OCI-LY1 (cell line): ENCODE measurements at regions not wholly inside any gene's neighbourhood (a gene's known extent, or its start where the extent isn't known, plus 50 kb on each side); places are given as distances from the start of the nearest gene placed in this dataset.
"Not testable (repeated sequence)": the region's sequence is repeated elsewhere in the genome, so short reads cannot be mapped to it uniquely, and the experiment has no call there.

ENCODE experiments used
- H2AFZ ChIP-seq: fragments of 200-600 bp; sonication (generic), shearing (Covaris generic); 2 replicates; pipeline ENCODE4 v1.6.0; 2014; ENCODE audit warnings: antibody characterized with exemption, mild to moderate bottlenecking, low read length
- H3F3A ChIP-seq: fragments of 200-600 bp; sonication (generic), shearing (Covaris generic); 2 replicates; pipeline ENCODE4 v1.6.0; 2014; ENCODE audit warnings: mild to moderate bottlenecking, antibody characterized with exemption, low read length, moderate library complexity; ENCODE audit not compliant: insufficient read depth
- H3K27ac ChIP-seq: fragments of 200-600 bp; sonication (generic); 2 replicates; pipeline ENCODE4 v1.5.1; 2014; ENCODE audit warnings: low read length, mixed run types, mild to moderate bottlenecking, low read depth; ENCODE audit not compliant: poor library complexity, severe bottlenecking
- H3K27me3 ChIP-seq: fragments of 200-600 bp; sonication (generic); 2 replicates; pipeline ENCODE4 v1.6.0; 2014; ENCODE audit warnings: antibody characterized with exemption, mild to moderate bottlenecking, low read length, moderate library complexity; ENCODE audit not compliant: insufficient read depth
- H3K36me3 ChIP-seq: fragments of 200-600 bp; sonication (generic); 2 replicates; pipeline ENCODE4 v1.6.1; 2014; ENCODE audit warnings: mild to moderate bottlenecking, antibody characterized with exemption, low read length, moderate library complexity, mixed read lengths; ENCODE audit not compliant: insufficient read depth
- H3K4me1 ChIP-seq: fragments of 200-600 bp; sonication (generic); 2 replicates; pipeline ENCODE4 v1.5.1; 2014; ENCODE audit warnings: mild to moderate bottlenecking, low read length, moderate library complexity; ENCODE audit not compliant: insufficient read depth, severe bottlenecking
- H3K4me2 ChIP-seq: fragments of 200-600 bp; sonication (generic), shearing (Covaris generic); 2 replicates; pipeline ENCODE4 v1.6.1; 2014; ENCODE audit warnings: low read length
- H3K4me3 ChIP-seq: fragments of 200-600 bp; sonication (generic); 2 replicates; pipeline ENCODE4 v1.5.1; 2014; ENCODE audit warnings: low read length, low read depth, mild to moderate bottlenecking, mixed read lengths; ENCODE audit not compliant: poor library complexity, severe bottlenecking
- H3K79me2 ChIP-seq: fragments of 200-600 bp; shearing (Covaris generic); 2 replicates; pipeline ENCODE4 v1.6.1; 2016; ENCODE audit warnings: mixed run types, low read length, mixed read lengths; ENCODE audit not compliant: insufficient read depth
- H3K9ac ChIP-seq: fragments of 200-600 bp; sonication (generic), shearing (Covaris generic); 2 replicates; pipeline ENCODE4 v1.6.1; 2014; ENCODE audit warnings: mild to moderate bottlenecking, low read length, mixed read lengths
- H3K9me2 ChIP-seq: fragments of 200-600 bp; sonication (generic), shearing (Covaris generic); 2 replicates; pipeline ENCODE4 v1.6.1; 2014; ENCODE audit warnings: low read depth, mild to moderate bottlenecking, low read length, mixed read lengths
- H3K9me3 ChIP-seq: fragments of 200-600 bp; shearing (Covaris generic); 2 replicates; pipeline ENCODE4 v1.6.1; 2014; ENCODE audit warnings: low read length, mixed read lengths
- H4K20me1 ChIP-seq: fragments of 200-600 bp; sonication (generic), shearing (Covaris generic); 2 replicates; pipeline ENCODE4 v1.6.0; 2016; ENCODE audit warnings: mild to moderate bottlenecking, low read length; ENCODE audit not compliant: insufficient read depth
- EZH2 ChIP-seq: fragments of 200-600 bp; sonication (generic), shearing (Covaris generic); IDR thresholded peaks from 2 replicates; pipeline ENCODE4 v1.8.0; 2017; ENCODE audit warnings: borderline replicate concordance, mixed run types, mild to moderate bottlenecking, antibody characterized with exemption, low read length, moderate library complexity, mixed read lengths
- TF ChIP-seq, protein P1 (sequence below): fragments of 200-600 bp; sonication (generic), shearing (Covaris generic); IDR thresholded peaks from 2 replicates; pipeline ENCODE4 v1.5.1; 2017; ENCODE audit warnings: mild to moderate bottlenecking, antibody characterized with exemption, low read length, moderate library complexity, mixed read lengths

DNA sequence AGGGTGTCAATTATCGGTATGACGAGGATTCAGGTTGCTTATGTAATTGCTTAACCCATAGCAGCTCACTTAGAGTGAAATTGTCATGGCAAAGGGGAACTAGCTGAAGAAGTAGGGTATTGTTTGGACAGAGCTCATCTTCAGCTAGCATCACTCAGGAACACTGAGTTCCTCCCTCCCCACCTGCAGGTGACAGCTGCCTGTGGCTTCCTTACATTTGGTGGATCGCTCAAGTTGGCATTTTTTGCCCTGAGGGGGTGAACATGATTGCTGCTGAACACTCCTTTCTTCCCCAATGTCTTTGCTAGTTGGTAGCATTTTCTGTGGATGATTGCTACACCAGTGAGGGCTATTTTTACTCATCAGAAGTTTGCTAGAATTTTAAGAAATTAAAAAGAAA is 86.7 kb upstream of the THUMPD2 start:
- H3K36me3 ChIP-seq, result no peaks in the 10 kb centered on the region
- no peaks in the 10 kb centered on the region for H3F3A ChIP-seq
- no peak overlapping the region for H3K9ac ChIP-seq
- no peaks in the 10 kb centered on the region for H3K9me3 ChIP-seq
- no peak overlapping the region for H3K4me2 ChIP-seq
- H3K27me3 ChIP-seq, result no peaks in the 10 kb centered on the region
- H3K4me1 ChIP-seq, result no peaks in the 10 kb centered on the region
- TF ChIP-seq, protein P1, sequence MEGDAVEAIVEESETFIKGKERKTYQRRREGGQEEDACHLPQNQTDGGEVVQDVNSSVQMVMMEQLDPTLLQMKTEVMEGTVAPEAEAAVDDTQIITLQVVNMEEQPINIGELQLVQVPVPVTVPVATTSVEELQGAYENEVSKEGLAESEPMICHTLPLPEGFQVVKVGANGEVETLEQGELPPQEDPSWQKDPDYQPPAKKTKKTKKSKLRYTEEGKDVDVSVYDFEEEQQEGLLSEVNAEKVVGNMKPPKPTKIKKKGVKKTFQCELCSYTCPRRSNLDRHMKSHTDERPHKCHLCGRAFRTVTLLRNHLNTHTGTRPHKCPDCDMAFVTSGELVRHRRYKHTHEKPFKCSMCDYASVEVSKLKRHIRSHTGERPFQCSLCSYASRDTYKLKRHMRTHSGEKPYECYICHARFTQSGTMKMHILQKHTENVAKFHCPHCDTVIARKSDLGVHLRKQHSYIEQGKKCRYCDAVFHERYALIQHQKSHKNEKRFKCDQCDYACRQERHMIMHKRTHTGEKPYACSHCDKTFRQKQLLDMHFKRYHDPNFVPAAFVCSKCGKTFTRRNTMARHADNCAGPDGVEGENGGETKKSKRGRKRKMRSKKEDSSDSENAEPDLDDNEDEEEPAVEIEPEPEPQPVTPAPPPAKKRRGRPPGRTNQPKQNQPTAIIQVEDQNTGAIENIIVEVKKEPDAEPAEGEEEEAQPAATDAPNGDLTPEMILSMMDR, result no peak
- no peak for TF ChIP-seq EZH2
- no peak overlapping the region for H3K4me3 ChIP-seq
- no peak overlapping the region for H3K27ac ChIP-seq
- H3K9me2 ChIP-seq, result no peaks in the 10 kb centered on the region
- H4K20me1 ChIP-seq, result no peaks in the 10 kb centered on the region
- H2AFZ ChIP-seq, result no peak overlapping the region
- H3K79me2 ChIP-seq, result no peaks in the 10 kb centered on the region

DNA sequence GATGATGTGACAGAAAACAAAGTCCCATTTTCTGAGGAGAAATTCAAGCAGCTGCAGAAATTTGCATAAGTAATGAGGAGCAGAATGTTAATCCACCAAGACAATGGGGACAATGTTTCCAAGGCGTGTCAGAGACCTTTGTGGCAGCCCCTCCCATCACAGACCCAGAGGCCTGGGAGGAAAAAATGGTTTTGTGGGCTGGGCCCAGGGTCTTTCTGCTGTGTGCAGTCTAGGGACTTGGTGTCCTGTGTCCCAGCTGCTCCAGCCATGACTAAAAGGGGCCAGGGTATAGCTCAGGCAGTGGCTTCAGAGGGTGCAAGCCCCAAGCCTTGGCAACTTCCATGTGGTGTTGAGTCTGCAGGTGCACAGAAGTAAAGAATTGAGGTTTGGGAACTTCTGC is 84.6 kb upstream of the THUMPD2 start:
- not testable (repeated sequence) for H3K9me3 ChIP-seq, H3K9me2 ChIP-seq, H3K36me3 ChIP-seq, H3K27ac ChIP-seq, H4K20me1 ChIP-seq, H2AFZ ChIP-seq, H3K79me2 ChIP-seq, H3K4me1 ChIP-seq, H3K27me3 ChIP-seq, H3F3A ChIP-seq, H3K4me2 ChIP-seq, H3K9ac ChIP-seq, H3K4me3 ChIP-seq

DNA sequence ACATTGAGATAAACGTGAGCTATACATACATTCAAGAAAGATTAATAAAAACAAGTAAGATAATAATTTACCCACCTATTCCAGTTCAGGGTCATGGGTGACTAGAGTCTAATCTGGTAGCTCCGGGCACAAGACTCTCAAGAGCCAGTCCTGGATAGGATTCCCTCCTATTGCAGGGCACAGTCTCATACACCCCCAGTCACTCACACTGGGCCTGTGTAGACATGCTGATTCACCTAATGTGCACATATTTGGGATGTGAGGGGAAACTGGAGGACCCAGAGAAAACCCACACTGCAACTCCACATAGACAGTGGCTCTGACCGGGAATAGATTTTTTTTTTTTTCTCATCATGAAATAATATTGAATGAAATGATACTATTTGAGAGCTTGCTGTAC is 81.5 kb upstream of the THUMPD2 start:
- Histone ChIP-seq H3K9ac (no peak overlapping the region), H3K27ac (no peak overlapping the region), H3K27me3 (no peaks in the 10 kb centered on the region), H3K9me3 (no peaks in the 10 kb centered on the region), H3K9me2 (no peaks in the 10 kb centered on the region), H3K4me2 (no peak overlapping the region), H3K4me3 (no peak overlapping the region), H4K20me1 (no peaks in the 10 kb centered on the region), H3K4me1 (no peaks in the 10 kb centered on the region), H3F3A (no peaks in the 10 kb centered on the region), H3K36me3 (no peaks in the 10 kb centered on the region), H2AFZ (no peak overlapping the region), H3K79me2 (no peaks in the 10 kb centered on the region)
- TF ChIP-seq EZH2, result no peak
- TF ChIP-seq, protein P1, result no peak

DNA sequence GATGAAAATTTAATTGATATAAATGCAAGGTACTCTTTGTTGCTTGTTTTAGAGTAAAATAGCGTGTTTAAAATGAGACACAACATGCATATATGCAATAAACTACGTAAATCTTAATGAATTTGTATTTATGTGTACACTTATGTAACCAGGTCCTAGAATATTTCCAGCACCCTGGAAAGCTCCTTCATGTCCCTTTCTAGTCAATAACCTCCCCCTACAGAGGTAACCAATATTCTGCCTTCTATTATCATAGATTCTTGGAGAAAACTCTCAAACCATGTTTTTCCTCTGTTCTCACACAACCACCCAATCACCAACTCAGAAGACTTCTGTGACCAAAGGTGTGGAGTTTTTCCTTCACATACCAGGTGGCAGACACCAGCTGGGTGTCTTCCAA is 79.6 kb upstream of the THUMPD2 start:
- H4K20me1 ChIP-seq, result no peaks in the 10 kb centered on the region
- H3K27ac ChIP-seq, result no peak overlapping the region
- H3K79me2 ChIP-seq, result no peaks in the 10 kb centered on the region
- H2AFZ ChIP-seq, result no peak overlapping the region
- H3K9me3 ChIP-seq, result no peaks in the 10 kb centered on the region
- H3K4me1 ChIP-seq, result no peaks in the 10 kb centered on the region
- TF ChIP-seq, protein P1, result no peak
- TF ChIP-seq EZH2, result no peak
- no peaks in the 10 kb centered on the region for H3K36me3 ChIP-seq
- no peaks in the 10 kb centered on the region for H3K9me2 ChIP-seq
- H3K4me3 ChIP-seq, result no peak overlapping the region
- H3K27me3 ChIP-seq, result no peaks in the 10 kb centered on the region
- H3K4me2 ChIP-seq, result no peak overlapping the region
- H3K9ac ChIP-seq, result no peak overlapping the region
- H3F3A ChIP-seq, result no peaks in the 10 kb centered on the region
